Trophoblast cell (in vitro differentiated cells and primary cell): ENCODE measurements at regions not wholly inside any gene's neighbourhood (a gene's known extent, or its start where the extent isn't known, plus 50 kb on each side); places are given as distances from the start of the nearest gene placed in this dataset.

Source experiments
- DNase-seq, 2 donors: peaks; one replicate each; pipeline ENCODE4 v3.0.0-alpha.2; 2016
- H2AFZ ChIP-seq: 2 replicates; pipeline ENCODE4 v1.6.1; 2013; ENCODE audit warnings: low read length, moderate library complexity, mild to moderate bottlenecking; ENCODE audit not compliant: insufficient read depth, poor library complexity
- H2AK5ac ChIP-seq: 2 replicates; pipeline ENCODE4 v1.6.1; 2013; ENCODE audit warnings: mild to moderate bottlenecking, low read length
- H2BK120ac ChIP-seq: 2 replicates; pipeline ENCODE4 v1.6.1; 2013; ENCODE audit warnings: low read length, mild to moderate bottlenecking, moderate library complexity; ENCODE audit not compliant: insufficient read depth, poor library complexity
- H2BK12ac ChIP-seq: 2 replicates; pipeline ENCODE4 v1.6.1; 2013; ENCODE audit warnings: mild to moderate bottlenecking, low read length, moderate library complexity
- H2BK5ac ChIP-seq: 2 replicates; pipeline ENCODE4 v1.6.1; 2013; ENCODE audit warnings: low read length, low read depth, moderate library complexity, mild to moderate bottlenecking; ENCODE audit not compliant: poor library complexity
- H3K14ac ChIP-seq: 2 replicates; pipeline ENCODE4 v1.6.1; 2013; ENCODE audit warnings: mild to moderate bottlenecking, low read length
- H3K18ac ChIP-seq: 2 replicates; pipeline ENCODE4 v1.6.1; 2013; ENCODE audit warnings: mild to moderate bottlenecking, low read length
- H3K23ac ChIP-seq: 2 replicates; pipeline ENCODE4 v1.6.1; 2013; ENCODE audit warnings: low read length
- H3K27ac ChIP-seq: 2 replicates; pipeline ENCODE4 v1.5.1; 2013; ENCODE audit warnings: low read depth, mild to moderate bottlenecking, inconsistent platforms, low read length, moderate library complexity
- H3K27me3 ChIP-seq: 2 replicates; pipeline ENCODE4 v1.6.1; 2013; ENCODE audit warnings: inconsistent platforms, mild to moderate bottlenecking, low read length, moderate library complexity; ENCODE audit not compliant: insufficient read depth
- H3K36me3 ChIP-seq, 2 experiments: 1 replicate in 1 of 2; 2 replicates in 1 of 2; pipeline ENCODE4 v1.6.1; 2013; ENCODE audit warnings: low read length in 2 of 2, mild to moderate bottlenecking in 2 of 2, moderate library complexity in 1 of 2; ENCODE audit not compliant: insufficient read depth in 2 of 2, control insufficient read depth in 1 of 2
- H3K4ac ChIP-seq: 2 replicates; pipeline ENCODE4 v1.6.1; 2013; ENCODE audit warnings: low read depth, mild to moderate bottlenecking, low read length, moderate library complexity
- H3K4me1 ChIP-seq, 2 experiments: 1 replicate in 1 of 2; 2 replicates in 1 of 2; pipeline ENCODE4 v1.6.1; 2013; ENCODE audit warnings: low read length in 2 of 2, mild to moderate bottlenecking in 2 of 2, moderate library complexity in 1 of 2; ENCODE audit not compliant: insufficient read depth in 2 of 2, control insufficient read depth in 1 of 2
- H3K4me2 ChIP-seq: 2 replicates; pipeline ENCODE4 v1.6.1; 2013; ENCODE audit warnings: inconsistent platforms, mild to moderate bottlenecking, low read length, moderate library complexity
- H3K4me3 ChIP-seq: 2 replicates; pipeline ENCODE4 v1.5.1; 2013; ENCODE audit warnings: mild to moderate bottlenecking, low read depth, low read length, inconsistent platforms
- H3K79me1 ChIP-seq: one replicate; pipeline ENCODE4 v1.6.1; 2013; ENCODE audit warnings: low read length
- H3K79me2 ChIP-seq: 2 replicates; pipeline ENCODE4 v1.6.1; 2013; ENCODE audit warnings: low read length, mild to moderate bottlenecking; ENCODE audit not compliant: control insufficient read depth, insufficient read depth, poor library complexity
- H3K9ac ChIP-seq: 2 replicates; pipeline ENCODE4 v1.6.1; 2013; ENCODE audit warnings: mild to moderate bottlenecking, low read length
- H3K9me3 ChIP-seq: 2 replicates; pipeline ENCODE4 v1.6.1; 2013; ENCODE audit warnings: low read depth, mild to moderate bottlenecking, control low read depth, inconsistent platforms, low read length; ENCODE audit not compliant: insufficient read depth
- H4K12ac ChIP-seq: 2 replicates; pipeline ENCODE4 v1.6.1; 2013; ENCODE audit warnings: low read depth, mild to moderate bottlenecking, low read length, moderate library complexity
- H4K8ac ChIP-seq: 2 replicates; pipeline ENCODE4 v1.6.1; 2013; ENCODE audit warnings: low read depth, mild to moderate bottlenecking, low read length, moderate library complexity
- H4K91ac ChIP-seq: one replicate; pipeline ENCODE4 v1.6.1; 2013; ENCODE audit warnings: low read depth, mild to moderate bottlenecking, low read length, moderate library complexity
- WGBS: extraction: QIAGEN DNeasy Blood & Tissue Kit; methylation state at CpG from one replicate; pipeline ENCODE4 v1.1.7; 2013; ENCODE audit warnings: missing lambda C conversion rate; ENCODE audit not compliant: insufficient read length, insufficient coverage; ENCODE audit errors: extremely low coverage; 5-methylcytosine and 5-hydroxymethylcytosine counted together

DNA sequence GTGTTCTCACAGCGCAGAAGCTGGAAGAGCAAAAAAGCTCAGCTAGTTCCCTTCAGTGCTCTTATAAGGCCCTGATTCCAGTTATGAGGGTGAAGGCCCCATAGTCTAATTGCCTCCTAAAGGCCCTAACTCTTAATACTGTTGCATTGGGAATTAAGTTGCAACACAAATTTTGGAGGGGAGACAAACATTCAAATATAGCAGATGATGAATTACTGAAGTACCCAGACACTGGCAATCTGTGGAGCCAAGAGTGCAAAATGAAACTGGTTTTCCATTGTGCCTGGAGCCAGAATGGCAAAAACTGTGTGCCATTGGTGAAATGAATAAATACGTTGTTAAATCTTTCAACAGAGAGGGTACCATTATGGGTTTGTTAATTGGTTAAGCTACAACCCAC, 356.0 kb downstream of the PPARGC1A start:
- H3K79me1 ChIP-seq: no peaks in the 10 kb centered on the region
- H3K27me3 ChIP-seq: no peaks in the 10 kb centered on the region
- no peaks in the 10 kb centered on the region for H3K79me2 ChIP-seq
- H3K9me3 ChIP-seq: no peaks in the 10 kb centered on the region
- no peaks in the 10 kb centered on the region for H3K36me3 ChIP-seq
- no peaks in the 10 kb centered on the region for H3K4me1 ChIP-seq
- H4K91ac ChIP-seq: no peak overlapping the region
- H2AFZ ChIP-seq: no peak overlapping the region
- WGBS: no CpG with 5 or more reads among the region's 2 CpGs
- no peak for DNase-seq
- H2AK5ac ChIP-seq: no peak overlapping the region
- no peak overlapping the region for H3K23ac ChIP-seq
- no peak overlapping the region for H4K8ac ChIP-seq
- H3K27ac ChIP-seq: no peak overlapping the region
- no peak overlapping the region for H2BK12ac ChIP-seq
- H3K9ac ChIP-seq: no peak overlapping the region
- no peak overlapping the region for H4K12ac ChIP-seq
- H3K14ac ChIP-seq: no peak overlapping the region
- no peak overlapping the region for H2BK120ac ChIP-seq
- H2BK5ac ChIP-seq: no peak overlapping the region
- H3K4me3 ChIP-seq: no peak overlapping the region
- no peak overlapping the region for H3K4ac ChIP-seq
- H3K18ac ChIP-seq: no peak overlapping the region
- no peak overlapping the region for H3K4me2 ChIP-seq

DNA sequence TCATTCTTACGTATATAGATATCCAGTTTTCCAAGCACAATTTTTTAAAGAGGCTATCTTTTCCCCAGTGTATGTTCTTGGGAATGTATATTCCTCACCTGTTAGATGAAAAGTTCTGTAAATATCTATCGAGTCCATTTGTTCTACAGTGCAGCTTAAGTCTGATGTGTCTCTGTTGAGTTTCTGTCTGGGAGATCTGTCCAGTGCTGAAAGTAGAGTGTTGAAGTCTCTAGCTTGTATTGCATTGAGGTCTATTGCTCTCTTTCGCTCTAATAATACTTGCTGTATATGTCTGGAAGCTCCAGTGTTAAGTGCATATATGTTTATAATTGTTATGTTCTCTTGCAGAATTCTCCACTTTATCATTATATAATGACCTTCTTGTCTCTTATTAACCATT, 373.1 kb downstream of the PPARGC1A start:
- H3K23ac ChIP-seq: no peak overlapping the region
- H3K9me3 ChIP-seq: no peaks in the 10 kb centered on the region
- no peak overlapping the region for H3K14ac ChIP-seq
- no peak overlapping the region for H4K8ac ChIP-seq
- no peaks in the 10 kb centered on the region for H3K79me1 ChIP-seq
- H3K4me2 ChIP-seq: no peak overlapping the region
- no peaks in the 10 kb centered on the region for H3K4me1 ChIP-seq
- H3K79me2 ChIP-seq: no peaks in the 10 kb centered on the region
- no peak overlapping the region for H2BK5ac ChIP-seq
- H3K36me3 ChIP-seq: no peaks in the 10 kb centered on the region
- no peak overlapping the region for H3K27ac ChIP-seq
- H3K9ac ChIP-seq: no peak overlapping the region
- no peak overlapping the region for H4K12ac ChIP-seq
- H2AK5ac ChIP-seq: no peak overlapping the region
- no peak for DNase-seq
- no peaks in the 10 kb centered on the region for H3K27me3 ChIP-seq
- H2BK120ac ChIP-seq: no peak overlapping the region
- WGBS: no CpG with 5 or more reads among the region's 3 CpGs
- H3K4ac ChIP-seq: no peak overlapping the region
- no peak overlapping the region for H2AFZ ChIP-seq
- H3K4me3 ChIP-seq: no peak overlapping the region
- no peak overlapping the region for H4K91ac ChIP-seq
- no peak overlapping the region for H2BK12ac ChIP-seq
- H3K18ac ChIP-seq: no peak overlapping the region

DNA sequence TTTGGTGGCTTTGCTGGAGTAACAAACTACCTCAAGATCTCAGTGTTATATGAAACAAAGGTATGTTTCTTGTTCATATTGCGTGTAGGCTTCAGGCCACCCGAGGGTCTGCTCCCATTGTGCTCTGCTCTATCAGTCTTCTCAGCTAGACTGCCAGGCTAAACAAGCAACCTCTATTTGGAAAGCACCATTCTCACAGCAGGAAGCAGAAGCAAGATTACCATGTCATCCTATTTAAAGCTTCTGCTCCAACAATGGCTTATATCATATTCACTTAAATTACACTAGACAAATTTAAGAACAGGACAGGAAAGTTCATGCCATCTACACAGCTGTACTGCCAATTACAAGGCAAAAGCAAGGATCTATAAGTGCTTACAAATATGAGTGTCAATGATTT, 385.8 kb downstream of the PPARGC1A start:
- DNase-seq: no peak

GRCh38 chr4:23500894-23501449, 388.9 kb downstream of the PPARGC1A start:
- no peaks in the 10 kb centered on the region for H3K36me3 ChIP-seq
- no peak overlapping the region for H2BK120ac ChIP-seq
- no peak overlapping the region for H3K4me2 ChIP-seq
- H4K91ac ChIP-seq: no peak overlapping the region
- H3K79me1 ChIP-seq: no peaks in the 10 kb centered on the region
- no peak overlapping the region for H4K12ac ChIP-seq
- no peak overlapping the region for H3K4me3 ChIP-seq
- no peak overlapping the region for H3K4ac ChIP-seq
- H3K79me2 ChIP-seq: no peaks in the 10 kb centered on the region
- H3K18ac ChIP-seq: no peak overlapping the region
- H3K9me3 ChIP-seq: no peaks in the 10 kb centered on the region
- H2AFZ ChIP-seq: no peak overlapping the region
- no peak overlapping the region for H2BK12ac ChIP-seq
- no peak overlapping the region for H3K23ac ChIP-seq
- H2BK5ac ChIP-seq: no peak overlapping the region
- no peaks in the 10 kb centered on the region for H3K4me1 ChIP-seq
- H3K14ac ChIP-seq: no peak overlapping the region
- WGBS: no CpG with 5 or more reads among the region's 3 CpGs
- H3K9ac ChIP-seq: no peak overlapping the region
- no peaks in the 10 kb centered on the region for H3K27me3 ChIP-seq
- H2AK5ac ChIP-seq: no peak overlapping the region
- no peak overlapping the region for H4K8ac ChIP-seq
- no peak for DNase-seq
- H3K27ac ChIP-seq: no peak overlapping the region

More for the DNA sequence above, 385.8 kb downstream of the PPARGC1A start:
- no peaks in the 10 kb centered on the region for H3K27me3 ChIP-seq
- no peaks in the 10 kb centered on the region for H3K79me1 ChIP-seq
- no peak overlapping the region for H2BK120ac ChIP-seq
- H3K18ac ChIP-seq: no peak overlapping the region
- H2BK5ac ChIP-seq: no peak overlapping the region
- H4K8ac ChIP-seq: no peak overlapping the region
- no peaks in the 10 kb centered on the region for H3K79me2 ChIP-seq
- no peak overlapping the region for H3K14ac ChIP-seq
- no peak overlapping the region for H2AFZ ChIP-seq
- H3K4ac ChIP-seq: no peak overlapping the region
- no peak overlapping the region for H4K91ac ChIP-seq
- H2AK5ac ChIP-seq: no peak overlapping the region
- WGBS: no CpG with 5 or more reads among the region's 2 CpGs
- no peaks in the 10 kb centered on the region for H3K4me1 ChIP-seq
- no peak overlapping the region for H2BK12ac ChIP-seq
- no peaks in the 10 kb centered on the region for H3K9me3 ChIP-seq
- no peak overlapping the region for H3K9ac ChIP-seq
- no peak overlapping the region for H3K4me3 ChIP-seq
- no peak overlapping the region for H4K12ac ChIP-seq
- H3K4me2 ChIP-seq: no peak overlapping the region
- no peaks in the 10 kb centered on the region for H3K36me3 ChIP-seq
- no peak overlapping the region for H3K23ac ChIP-seq
- no peak overlapping the region for H3K27ac ChIP-seq
